PC-9 (cell line): ENCODE measurements at regions not wholly inside any gene's neighbourhood (a gene's known extent, or its start where the extent isn't known, plus 50 kb on each side); places are given as distances from the start of the nearest gene placed in this dataset.

Source experiments
- BruUV-seq: library from RNA; stranded (reverse); fragments of 400-500 nt; replicated peaks from 2 replicates; lab custom pipeline; 2021; lab: Mats Ljungman, UMichigan
- CTCF ChIA-PET: fragments of 300-600 bp; sonication (Branson Sonifier 250); formaldehyde crosslinking; loops from one replicate; lab custom pipeline; 2022; ENCODE audit warnings: antibody characterized with exemption; lab: Charles Lee
- POLR2A ChIA-PET: fragments of 300-600 bp; sonication (Branson Sonifier 250); formaldehyde crosslinking; loops from one replicate; lab custom pipeline; 2022; ENCODE audit warnings: antibody characterized with exemption; ENCODE audit not compliant: unreplicated experiment; lab: Charles Lee
- DNase-seq, 2 experiments: peaks; one replicate each; pipeline versions ENCODE4 v3.0.0 to v3.0.0-alpha.2; 2015 to 2022; ENCODE audit warnings: mixed read lengths in 1 of 2
- H2AFZ ChIP-seq: fragments of 200-600 bp; sonication (generic); 2 replicates; pipeline ENCODE4 v1.8.1; 2017; ENCODE audit warnings: antibody characterized with exemption
- H3F3A ChIP-seq: fragments of 200-600 bp; sonication (generic); 2 replicates; pipeline ENCODE4 v1.8.1; 2017; ENCODE audit warnings: antibody characterized with exemption, mild to moderate bottlenecking, low read depth; ENCODE audit not compliant: insufficient read depth
- H3K27ac ChIP-seq: fragments of 200-600 bp; sonication (generic); 2 replicates; pipeline ENCODE4 v1.6.1; 2016; ENCODE audit warnings: mixed run types
- H3K27me3 ChIP-seq: fragments of 200-600 bp; sonication (generic); 2 replicates; pipeline ENCODE4 v1.6.1; 2016; ENCODE audit warnings: low read depth, mixed run types; ENCODE audit not compliant: insufficient read depth
- H3K36me3 ChIP-seq: fragments of 200-600 bp; sonication (generic); 2 replicates; pipeline ENCODE4 v1.6.1; 2016; ENCODE audit warnings: low read depth, mixed run types
- H3K4me1 ChIP-seq: fragments of 200-600 bp; sonication (generic); replicated peaks from 2 replicates; pipeline ENCODE4 v1.6.1; 2016; ENCODE audit warnings: mixed run types; ENCODE audit not compliant: insufficient read depth
- H3K4me2 ChIP-seq: fragments of 200-600 bp; sonication (generic); 2 replicates; pipeline ENCODE4 v1.6.1; 2017; ENCODE audit warnings: mixed run types
- H3K4me3 ChIP-seq: fragments of 200-600 bp; sonication (generic); 2 replicates; pipeline ENCODE4 v1.6.1; 2016; ENCODE audit warnings: mixed run types
- H3K79me2 ChIP-seq: fragments of 200-600 bp; sonication (generic); 2 replicates; pipeline ENCODE4 v1.6.1; 2017; ENCODE audit warnings: low read depth, mixed run types
- H3K9me2 ChIP-seq: fragments of 200-600 bp; sonication (generic); 2 replicates; pipeline ENCODE4 v1.8.1; 2017; ENCODE audit warnings: mild to moderate bottlenecking; ENCODE audit not compliant: insufficient read depth
- H3K9me3 ChIP-seq: fragments of 200-600 bp; sonication (generic); 2 replicates; pipeline ENCODE4 v1.8.1; 2016; ENCODE audit warnings: low read depth; ENCODE audit not compliant: insufficient read depth
- H4K20me1 ChIP-seq: fragments of 200-600 bp; sonication (generic); 2 replicates; pipeline ENCODE4 v1.8.1; 2017; ENCODE audit not compliant: insufficient read depth
- EZH2 ChIP-seq: fragments of 200-600 bp; sonication (generic); IDR thresholded peaks from 2 replicates; pipeline ENCODE4 v1.8.0; 2017; ENCODE audit warnings: antibody characterized with exemption, low read depth
- intact Hi-C: fragments of 100-400 bp; cut with micrococcal nuclease; formaldehyde crosslinking; loops from one replicate; pipeline ENCODE4 v1.10.0; 2022; ENCODE audit not compliant: unreplicated experiment
- TF ChIP-seq, protein P1 (sequence below): fragments of 200-600 bp; sonication (generic); conservative IDR thresholded peaks from 2 replicates; pipeline ENCODE4 v1.6.1; 2017; ENCODE audit warnings: mixed run types, antibody characterized with exemption, mild to moderate bottlenecking, moderate library complexity

DNA sequence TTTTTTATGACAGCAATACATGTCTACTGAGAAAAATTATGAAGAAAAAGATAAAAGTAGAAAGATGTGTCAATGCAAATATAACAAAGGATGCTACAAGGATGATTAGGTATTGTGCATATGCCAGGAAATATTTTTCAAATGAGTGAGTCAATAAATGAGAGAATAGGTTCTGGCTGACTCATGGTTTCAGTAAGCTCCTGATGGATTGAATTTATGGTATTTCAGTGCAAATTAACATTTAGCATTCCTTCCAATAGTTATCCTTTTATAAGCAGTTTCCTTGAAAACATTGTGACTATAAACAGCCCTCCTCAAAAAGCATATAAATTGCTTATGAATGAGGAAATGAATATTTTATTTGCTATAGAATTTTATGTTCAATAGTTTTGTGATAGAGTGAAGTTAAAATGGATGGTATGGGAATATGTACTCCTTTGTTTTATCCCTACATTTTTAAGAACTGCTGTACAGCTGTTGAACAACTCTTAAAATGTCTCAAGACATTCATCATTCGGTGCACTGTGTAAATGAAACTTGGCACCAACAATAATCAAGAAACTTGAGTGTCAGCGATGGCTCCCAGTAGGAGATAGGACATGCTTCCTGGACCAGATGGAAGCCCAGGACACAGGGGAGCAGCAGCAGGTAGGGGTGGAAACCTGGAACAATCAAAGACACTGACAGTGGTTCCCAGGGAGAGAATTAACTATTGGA is 144.7 kb downstream of the PMAIP1 start:
- Histone ChIP-seq H2AFZ (no peak overlapping the region), H3K9me3 (no peaks in the 10 kb centered on the region), H3K4me1 (peaks cover 13% of the 10 kb centered on the region), H3F3A (no peaks in the 10 kb centered on the region; the same call in 1 of the 2 replicates), H3K4me2 (no peak overlapping the region), H3K27ac (peak overlapping the region; percentile 58), H4K20me1 (no peaks in the 10 kb centered on the region), H3K36me3 (no peaks in the 10 kb centered on the region), H3K27me3 (no peaks in the 10 kb centered on the region), H3K79me2 (no peaks in the 10 kb centered on the region), H3K4me3 (no peak overlapping the region), H3K9me2 (no peaks in the 10 kb centered on the region)
- ChIA-PET POLR2A (no interaction called here), CTCF (no interaction called here)
- peak in 1 of 2 experiments; percentile 74 for DNase-seq
- intact Hi-C loops: no loop called here
- no TSS peak for BruUV-seq
- TF ChIP-seq, protein P1, sequence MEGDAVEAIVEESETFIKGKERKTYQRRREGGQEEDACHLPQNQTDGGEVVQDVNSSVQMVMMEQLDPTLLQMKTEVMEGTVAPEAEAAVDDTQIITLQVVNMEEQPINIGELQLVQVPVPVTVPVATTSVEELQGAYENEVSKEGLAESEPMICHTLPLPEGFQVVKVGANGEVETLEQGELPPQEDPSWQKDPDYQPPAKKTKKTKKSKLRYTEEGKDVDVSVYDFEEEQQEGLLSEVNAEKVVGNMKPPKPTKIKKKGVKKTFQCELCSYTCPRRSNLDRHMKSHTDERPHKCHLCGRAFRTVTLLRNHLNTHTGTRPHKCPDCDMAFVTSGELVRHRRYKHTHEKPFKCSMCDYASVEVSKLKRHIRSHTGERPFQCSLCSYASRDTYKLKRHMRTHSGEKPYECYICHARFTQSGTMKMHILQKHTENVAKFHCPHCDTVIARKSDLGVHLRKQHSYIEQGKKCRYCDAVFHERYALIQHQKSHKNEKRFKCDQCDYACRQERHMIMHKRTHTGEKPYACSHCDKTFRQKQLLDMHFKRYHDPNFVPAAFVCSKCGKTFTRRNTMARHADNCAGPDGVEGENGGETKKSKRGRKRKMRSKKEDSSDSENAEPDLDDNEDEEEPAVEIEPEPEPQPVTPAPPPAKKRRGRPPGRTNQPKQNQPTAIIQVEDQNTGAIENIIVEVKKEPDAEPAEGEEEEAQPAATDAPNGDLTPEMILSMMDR: no peak
- no peak for TF ChIP-seq EZH2

DNA sequence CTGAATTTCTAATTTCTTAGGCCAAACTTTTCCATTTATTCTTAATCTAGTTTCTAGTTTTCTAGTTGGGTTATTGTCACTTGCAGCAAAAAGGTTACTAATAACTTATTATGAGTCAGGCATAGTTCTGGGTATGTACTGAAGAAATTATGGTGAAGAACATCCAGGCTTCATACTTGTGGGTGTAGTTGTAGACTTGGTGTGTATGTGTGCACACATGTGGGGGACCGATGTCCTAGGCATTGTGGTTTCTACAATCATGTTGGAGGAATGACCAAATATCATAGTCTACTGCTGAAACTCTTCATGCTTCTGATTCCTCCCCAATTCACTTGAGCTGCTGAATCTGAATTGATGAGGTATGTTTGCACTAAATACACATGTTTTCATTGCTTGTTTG is 141.2 kb downstream of the PMAIP1 start:
- Histone ChIP-seq H2AFZ (no peak overlapping the region), H3K27ac (no peak overlapping the region), H3K4me2 (no peak overlapping the region), H3K36me3 (no peaks in the 10 kb centered on the region), H3K79me2 (no peaks in the 10 kb centered on the region), H3K9me2 (no peaks in the 10 kb centered on the region), H3K4me1 (peaks cover 13% of the 10 kb centered on the region), H3K27me3 (no peaks in the 10 kb centered on the region), H3K9me3 (no peaks in the 10 kb centered on the region), H3K4me3 (no peak overlapping the region), H3F3A (no peaks in the 10 kb centered on the region; the same call in 1 of the 2 replicates), H4K20me1 (no peaks in the 10 kb centered on the region)
- DNase-seq: no peak
- intact Hi-C loops: no loop called here
- TF ChIP-seq EZH2: no peak
- TF ChIP-seq, protein P1: no peak
- CTCF ChIA-PET: no interaction called here
- POLR2A ChIA-PET: no interaction called here
- BruUV-seq: no TSS peak

DNA sequence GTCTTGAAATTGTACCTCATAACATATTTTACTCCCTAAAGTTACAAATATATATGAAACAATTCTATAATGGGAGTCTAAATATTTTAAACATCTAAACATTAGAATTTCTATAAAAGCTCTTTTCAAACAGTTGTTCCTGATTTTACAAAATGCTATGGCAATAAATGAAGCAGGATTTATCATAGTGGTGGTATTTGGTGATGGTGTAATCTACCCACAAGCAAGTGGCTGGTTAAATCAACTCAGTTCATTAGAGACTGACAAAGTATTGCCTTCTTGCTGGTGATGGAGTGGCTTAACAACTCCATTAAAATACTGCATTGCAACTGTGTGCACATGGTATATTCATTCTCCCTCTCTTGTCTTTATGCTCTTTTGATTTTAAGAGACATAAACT is 138.9 kb downstream of the PMAIP1 start:
- DNase-seq: no peak
- intact Hi-C loops: no loop called here
- H3K9me3 ChIP-seq: no peaks in the 10 kb centered on the region
- H3F3A ChIP-seq: no peaks in the 10 kb centered on the region; the same call in 1 of the 2 replicates
- H3K9me2 ChIP-seq: no peaks in the 10 kb centered on the region
- no peaks in the 10 kb centered on the region for H3K4me1 ChIP-seq
- H3K4me2 ChIP-seq: no peak overlapping the region
- H3K79me2 ChIP-seq: no peaks in the 10 kb centered on the region
- no peak overlapping the region for H3K27ac ChIP-seq
- CTCF ChIA-PET: no interaction called here
- no peak overlapping the region for H2AFZ ChIP-seq
- H3K36me3 ChIP-seq: no peaks in the 10 kb centered on the region
- POLR2A ChIA-PET: no interaction called here
- no TSS peak for BruUV-seq
- no peaks in the 10 kb centered on the region for H4K20me1 ChIP-seq
- no peak for TF ChIP-seq EZH2
- TF ChIP-seq, protein P1: no peak
- H3K27me3 ChIP-seq: no peaks in the 10 kb centered on the region
- no peak overlapping the region for H3K4me3 ChIP-seq
